PC-3 (cell line): ENCODE measurements at regions not wholly inside any gene's neighbourhood (a gene's known extent, or its start where the extent isn't known, plus 50 kb on each side); places are given as distances from the start of the nearest gene placed in this dataset.

Experiments
- ATAC-seq: fragments of 200-7000 bp; cut with Tn5 transposase; 2 replicates; pipeline ENCODE4 v1.9.1; 2020; ENCODE audit warnings: mild to moderate bottlenecking, moderate library complexity
- BruUV-seq: library from RNA; stranded (reverse); fragments of 400-500 nt; replicated peaks from 2 replicates; lab custom pipeline; 2021; lab: Mats Ljungman, UMichigan
- CTCF ChIA-PET: fragments of 300-600 bp; sonication (Branson Sonifier 250); formaldehyde crosslinking; loops from one replicate; lab custom pipeline; 2022; ENCODE audit warnings: antibody characterized with exemption; lab: Charles Lee
- POLR2A ChIA-PET: fragments of 300-600 bp; sonication (Branson Sonifier 250); formaldehyde crosslinking; loops from one replicate; lab custom pipeline; 2022; ENCODE audit warnings: antibody characterized with exemption; ENCODE audit not compliant: unreplicated experiment; lab: Charles Lee
- DNase-seq: peaks from one replicate; pipeline ENCODE4 v3.0.0-alpha.2; 2015
- H2AFZ ChIP-seq: fragments of 300-600 bp; sonication (generic); 2 replicates; pipeline ENCODE4 v1.6.0; 2016; ENCODE audit warnings: antibody characterized with exemption, low read length
- H3F3A ChIP-seq: fragments of 300-600 bp; sonication (generic); one replicate; pipeline ENCODE4 v1.6.0; 2017; ENCODE audit warnings: antibody characterized with exemption, low read length, control low read depth, mild to moderate bottlenecking; ENCODE audit not compliant: unreplicated experiment
- H3K27ac ChIP-seq: fragments of 300-600 bp; sonication (generic); 2 replicates; pipeline ENCODE4 v1.5.1; 2016; ENCODE audit warnings: mild to moderate bottlenecking, low read length
- H3K27me3 ChIP-seq: fragments of 300-600 bp; sonication (generic); 2 replicates; pipeline ENCODE4 v1.6.1; 2016; ENCODE audit warnings: low read length, mixed read lengths
- H3K36me3 ChIP-seq: fragments of 300-600 bp; sonication (generic); 2 replicates; pipeline ENCODE4 v1.6.1; 2016; ENCODE audit warnings: low read depth, mixed run types, low read length, mixed read lengths
- H3K4me1 ChIP-seq: fragments of 300-600 bp; sonication (generic); 2 replicates; pipeline ENCODE4 v1.5.1; 2016; ENCODE audit warnings: low read length; ENCODE audit not compliant: insufficient read depth
- H3K4me2 ChIP-seq: fragments of 300-600 bp; sonication (generic); 2 replicates; pipeline ENCODE4 v1.6.0; 2016; ENCODE audit warnings: low read length
- H3K4me3 ChIP-seq: fragments of 300-600 bp; sonication (generic); 2 replicates; pipeline ENCODE4 v1.5.1; 2016; ENCODE audit warnings: mild to moderate bottlenecking, low read length, mixed read lengths
- H3K79me2 ChIP-seq: fragments of 300-600 bp; sonication (generic); 2 replicates; pipeline ENCODE4 v1.6.1; 2017; ENCODE audit warnings: low read length, mixed read lengths
- H3K9ac ChIP-seq: fragments of 300-600 bp; sonication (generic); 2 replicates; pipeline ENCODE4 v1.6.0; 2016; ENCODE audit warnings: mild to moderate bottlenecking, low read length
- H3K9me2 ChIP-seq: fragments of 300-600 bp; sonication (generic); replicated peaks from 2 replicates; pipeline ENCODE4 v1.6.1; 2016; ENCODE audit warnings: mixed run types, low read length, mixed read lengths
- H3K9me3 ChIP-seq: fragments of 300-600 bp; sonication (generic); 2 replicates; pipeline ENCODE4 v1.6.1; 2016; ENCODE audit warnings: low read length, mixed read lengths
- H4K20me1 ChIP-seq: fragments of 300-600 bp; sonication (generic); 2 replicates; pipeline ENCODE4 v1.6.1; 2016; ENCODE audit warnings: low read length, mixed read lengths
- CTCF ChIP-seq: fragments of 300-600 bp; sonication (generic); conservative IDR thresholded peaks from 2 replicates; pipeline ENCODE4 v1.5.1; 2017; ENCODE audit warnings: antibody characterized with exemption, low read depth, mild to moderate bottlenecking, low read length
- EZH2 ChIP-seq: fragments of 300-600 bp; sonication (generic); IDR thresholded peaks from one replicate; pipeline ENCODE4 v1.6.1; 2017; ENCODE audit warnings: antibody characterized with exemption, mild to moderate bottlenecking, low read length; ENCODE audit not compliant: unreplicated experiment
- EZH2phosphoT487 ChIP-seq: fragments of 300-600 bp; sonication (generic); IDR thresholded peaks from 2 replicates; pipeline ENCODE4 v1.6.1; 2018; ENCODE audit warnings: mild to moderate bottlenecking, antibody characterized with exemption, low read length, borderline replicate concordance
- intact Hi-C: fragments of 100-400 bp; cut with micrococcal nuclease; formaldehyde crosslinking; loops from 2 replicates; pipeline ENCODE4 v1.9.0; 2023

- Histone ChIP-seq H3K4me1 (peaks cover 44% of the 10 kb centered on the region), H3F3A (no peaks in the 10 kb centered on the region), H2AFZ (no peak overlapping the region), H3K9ac (no peak overlapping the region), H3K36me3 (no peaks in the 10 kb centered on the region), H3K9me3 (no peaks in the 10 kb centered on the region), H3K9me2 (no peaks in the 10 kb centered on the region), H3K27ac (peak overlapping the region; percentile 97), H3K27me3 (no peaks in the 10 kb centered on the region), H3K79me2 (no peaks in the 10 kb centered on the region), H3K4me3 (no peak overlapping the region), H4K20me1 (no peaks in the 10 kb centered on the region), H3K4me2 (no peak overlapping the region)
- POLR2A ChIA-PET: no interaction called here
- TF ChIP-seq CTCF (no peak), EZH2 (no peak), EZH2phosphoT487 (no peak)
- no TSS peak for BruUV-seq
- ATAC-seq (no peak), DNase-seq (peak; percentile 48)
- intact Hi-C loops: no loop called here
- CTCF ChIA-PET: no interaction called here
These were observed 440.6 kb upstream of the MPDZ start for GRCh38 chr9:13719981-13720676.

- DNase-seq: peak; percentile 43
- CTCF ChIA-PET: no interaction called here
These were observed 440.0 kb upstream of the MPDZ start for GRCh38 chr9:13719446-13719845.

GRCh38 chr9:13718539-13718938 is 439.0 kb upstream of the MPDZ start:
- Histone ChIP-seq H3K27me3 (no peaks in the 10 kb centered on the region), H2AFZ (no peak overlapping the region), H4K20me1 (no peaks in the 10 kb centered on the region), H3K4me3 (no peak overlapping the region), H3K4me2 (peak overlapping the region; percentile 72), H3K79me2 (no peaks in the 10 kb centered on the region), H3K9me3 (no peaks in the 10 kb centered on the region), H3K36me3 (no peaks in the 10 kb centered on the region), H3K27ac (peak overlapping the region; percentile 97), H3K4me1 (peaks cover 44% of the 10 kb centered on the region), H3K9me2 (no peaks in the 10 kb centered on the region), H3K9ac (peak overlapping the region; percentile 58), H3F3A (no peaks in the 10 kb centered on the region)
- TF ChIP-seq EZH2phosphoT487 (no peak), EZH2 (no peak), CTCF (no peak)
- intact Hi-C loops: no loop called here
- CTCF ChIA-PET: no interaction called here
- DNase-seq (peak; percentile 71), ATAC-seq (peak; percentile 35; the same call in 1 of the 2 replicates)
- no TSS peak for BruUV-seq
- POLR2A ChIA-PET: no interaction called here

More at GRCh38 chr9:13719446-13719845, 440.0 kb upstream of the MPDZ start:
- peaks cover 44% of the 10 kb centered on the region for H3K4me1 ChIP-seq
- intact Hi-C loops: no loop called here
- POLR2A ChIA-PET: no interaction called here
- no peaks in the 10 kb centered on the region for H3K9me2 ChIP-seq
- H3K4me2 ChIP-seq: no peak overlapping the region
- ATAC-seq: no peak
- no TSS peak for BruUV-seq
- TF ChIP-seq EZH2 (no peak), EZH2phosphoT487 (no peak)
- no peaks in the 10 kb centered on the region for H4K20me1 ChIP-seq
- no peaks in the 10 kb centered on the region for H3K9me3 ChIP-seq
- no peaks in the 10 kb centered on the region for H3K79me2 ChIP-seq
- no peak overlapping the region for H2AFZ ChIP-seq
- no peaks in the 10 kb centered on the region for H3K27me3 ChIP-seq
- peak overlapping the region; percentile 97 for H3K27ac ChIP-seq
- no peaks in the 10 kb centered on the region for H3F3A ChIP-seq
- H3K4me3 ChIP-seq: no peak overlapping the region
- no peaks in the 10 kb centered on the region for H3K36me3 ChIP-seq
- H3K9ac ChIP-seq: peak overlapping the region; percentile 58; the same call in 1 of the 2 replicates
